ENCODE measurements at regions not wholly inside any gene's neighbourhood (a gene's known extent, or its start where the extent isn't known, plus 50 kb on each side); places are given as distances from the start of the nearest gene placed in this dataset.

GRCh38 chr15:31768055-31768454 lies 262.3 kb upstream of the CHRNA7 start:
- TF ChIP-seq SIN3A (IDR thresholded peaks at IDR 0.05; ENCODE audit: borderline replicate concordance, insufficient read depth, low read length) = no peak
- no peak for TF ChIP-seq TAF1 (IDR thresholded peaks at IDR 0.05; ENCODE audit: borderline replicate concordance, insufficient read depth, low read length)
- TF ChIP-seq REST (IDR thresholded peaks at IDR 0.05; ENCODE audit: insufficient read depth in 1 of 2, low read depth in 2 of 2, low read length in 2 of 2) = no peak
- no peak for TF ChIP-seq POLR2AphosphoS5 (IDR thresholded peaks at IDR 0.05; ENCODE audit: low read depth, low read length)
- no peak for TF ChIP-seq FOXP2 (optimal IDR thresholded peaks at IDR 0.05; ENCODE audit: borderline replicate concordance, extremely low read depth, extremely low read length, insufficient read depth)

- TF ChIP-seq SIN3A (IDR thresholded peaks at IDR 0.05; ENCODE audit: borderline replicate concordance, insufficient read depth, low read length) = no peak
- TF ChIP-seq TAF1 (IDR thresholded peaks at IDR 0.05; ENCODE audit: borderline replicate concordance, insufficient read depth, low read length) = no peak
These were observed 256.3 kb upstream of the CHRNA7 start for GRCh38 chr15:31774045-31774444.

GRCh38 chr15:31776039-31776438 lies 254.3 kb upstream of the CHRNA7 start:
- TF ChIP-seq REST (IDR thresholded peaks at IDR 0.05; ENCODE audit: insufficient read depth in 1 of 2, low read depth in 2 of 2, low read length in 2 of 2) = no peak
- no peak for TF ChIP-seq SIN3A (IDR thresholded peaks at IDR 0.05; ENCODE audit: borderline replicate concordance, insufficient read depth, low read length)
- no peak for TF ChIP-seq POLR2AphosphoS5 (IDR thresholded peaks at IDR 0.05; ENCODE audit: low read depth, low read length)
- no peak for TF ChIP-seq TAF1 (IDR thresholded peaks at IDR 0.05; ENCODE audit: borderline replicate concordance, insufficient read depth, low read length)

- no peak for TF ChIP-seq SIN3A (IDR thresholded peaks at IDR 0.05; ENCODE audit: borderline replicate concordance, insufficient read depth, low read length)
- TF ChIP-seq TAF1 (IDR thresholded peaks at IDR 0.05; ENCODE audit: borderline replicate concordance, insufficient read depth, low read length) = no peak
- TF ChIP-seq POLR2AphosphoS5 (IDR thresholded peaks at IDR 0.05; ENCODE audit: low read depth, low read length) = no peak
- no peak for TF ChIP-seq FOXP2 (optimal IDR thresholded peaks at IDR 0.05; ENCODE audit: borderline replicate concordance, extremely low read depth, extremely low read length, insufficient read depth)
- no peak for TF ChIP-seq REST (IDR thresholded peaks at IDR 0.05; ENCODE audit: insufficient read depth in 1 of 2, low read depth in 2 of 2, low read length in 2 of 2)
These were observed 249.1 kb upstream of the CHRNA7 start for GRCh38 chr15:31781261-31781660.

GRCh38 chr15:31782016-31782783 lies 248.1 kb upstream of the CHRNA7 start:
- TF ChIP-seq SIN3A (IDR thresholded peaks at IDR 0.05; ENCODE audit: borderline replicate concordance, insufficient read depth, low read length) (no peak), TAF1 (IDR thresholded peaks at IDR 0.05; ENCODE audit: borderline replicate concordance, insufficient read depth, low read length) (no peak), POLR2AphosphoS5 (IDR thresholded peaks at IDR 0.05; ENCODE audit: low read depth, low read length) (no peak), REST (IDR thresholded peaks at IDR 0.05; ENCODE audit: insufficient read depth in 1 of 2, low read depth in 2 of 2, low read length in 2 of 2) (no peak), FOXP2 (optimal IDR thresholded peaks at IDR 0.05; ENCODE audit: borderline replicate concordance, extremely low read depth, extremely low read length, insufficient read depth) (no peak)

Data from PFSK-1 (cell line).